GM23338 (cell line): ENCODE measurements at regions not wholly inside any gene's neighbourhood (a gene's known extent, or its start where the extent isn't known, plus 50 kb on each side); places are given as distances from the start of the nearest gene placed in this dataset.

Experiments
- ETS1 ChIP-seq: IDR thresholded peaks from 2 replicates; pipeline ENCODE4 v1.6.1; 2016; ENCODE audit warnings: antibody characterized with exemption
- EZH2phosphoT487 ChIP-seq: fragments of 200-600 bp; sonication (generic); IDR thresholded peaks from one replicate; pipeline ENCODE4 v1.8.1; 2018; ENCODE audit warnings: antibody characterized with exemption; ENCODE audit not compliant: unreplicated experiment
- POLR2AphosphoS5 ChIP-seq: IDR thresholded peaks from 2 replicates; pipeline ENCODE4 v1.6.1; 2016; ENCODE audit warnings: antibody characterized with exemption, low read depth
- REST ChIP-seq: IDR thresholded peaks from one replicate; pipeline ENCODE4 v1.6.1; 2018; ENCODE audit warnings: antibody characterized with exemption; ENCODE audit not compliant: unreplicated experiment
- ZNF331 ChIP-seq: fragments of 250-450 bp; sonication (Bioruptor Pico); IDR thresholded peaks from 2 replicates; pipeline ENCODE4 v1.5.0; 2020; ENCODE audit warnings: low read depth, mild to moderate bottlenecking, moderate library complexity
- ZNF462 ChIP-seq: fragments of 250-450 bp; sonication (Bioruptor Pico); IDR thresholded peaks from 2 replicates; pipeline ENCODE4 v1.5.0; 2020; ENCODE audit warnings: mild to moderate bottlenecking, moderate library complexity

GRCh38 chr2:149826471-149827125 is 239.0 kb upstream of the MMADHC start (continued):
- TF ChIP-seq ZNF462 (no peak), REST (no peak), POLR2AphosphoS5 (no peak), EZH2phosphoT487 (no peak), ETS1 (no peak), ZNF331 (no peak)
